ENCODE measurements at regions not wholly inside any gene's neighbourhood (a gene's known extent, or its start where the extent isn't known, plus 50 kb on each side); places are given as distances from the start of the nearest gene placed in this dataset.

DNA sequence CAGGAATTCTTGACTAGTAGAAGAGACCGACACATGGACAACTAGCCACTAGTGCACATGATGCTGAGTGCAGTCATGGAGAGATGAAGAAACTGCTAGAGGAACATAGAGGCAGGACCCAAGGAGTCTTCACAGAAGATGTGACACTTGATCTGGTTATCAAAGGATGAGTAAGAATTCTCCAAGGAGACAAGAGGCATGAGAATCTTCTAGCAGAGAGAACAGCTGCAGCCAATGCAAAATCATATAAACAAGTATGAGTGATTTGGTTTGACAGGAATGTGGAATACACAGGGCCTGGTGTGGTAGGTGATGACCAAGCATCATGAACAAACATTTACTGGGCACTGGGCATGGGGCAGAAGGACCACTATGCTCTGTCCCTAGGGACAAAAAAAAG, 140.9 kb upstream of the CTTNBP2NL start:
- WGBS: 100% methylated on average over 1 of the region's 1 CpG
- Histone ChIP-seq H3K27ac (no peak overlapping the region), H3K9me3 (no peaks in the 10 kb centered on the region), H3K27me3 (replicated peaks; ENCODE audit: insufficient read depth) (no peaks in the 10 kb centered on the region), H3K36me3 (no peaks in the 10 kb centered on the region), H3K4me3 (no peak overlapping the region), H3K4me1 (replicated peaks) (no peaks in the 10 kb centered on the region)
- no peak for DNase-seq (ENCODE audit: low spot score)
- no peak for TF ChIP-seq POLR2AphosphoS5 (IDR thresholded peaks at IDR 0.05)
- TF ChIP-seq, protein P1, sequence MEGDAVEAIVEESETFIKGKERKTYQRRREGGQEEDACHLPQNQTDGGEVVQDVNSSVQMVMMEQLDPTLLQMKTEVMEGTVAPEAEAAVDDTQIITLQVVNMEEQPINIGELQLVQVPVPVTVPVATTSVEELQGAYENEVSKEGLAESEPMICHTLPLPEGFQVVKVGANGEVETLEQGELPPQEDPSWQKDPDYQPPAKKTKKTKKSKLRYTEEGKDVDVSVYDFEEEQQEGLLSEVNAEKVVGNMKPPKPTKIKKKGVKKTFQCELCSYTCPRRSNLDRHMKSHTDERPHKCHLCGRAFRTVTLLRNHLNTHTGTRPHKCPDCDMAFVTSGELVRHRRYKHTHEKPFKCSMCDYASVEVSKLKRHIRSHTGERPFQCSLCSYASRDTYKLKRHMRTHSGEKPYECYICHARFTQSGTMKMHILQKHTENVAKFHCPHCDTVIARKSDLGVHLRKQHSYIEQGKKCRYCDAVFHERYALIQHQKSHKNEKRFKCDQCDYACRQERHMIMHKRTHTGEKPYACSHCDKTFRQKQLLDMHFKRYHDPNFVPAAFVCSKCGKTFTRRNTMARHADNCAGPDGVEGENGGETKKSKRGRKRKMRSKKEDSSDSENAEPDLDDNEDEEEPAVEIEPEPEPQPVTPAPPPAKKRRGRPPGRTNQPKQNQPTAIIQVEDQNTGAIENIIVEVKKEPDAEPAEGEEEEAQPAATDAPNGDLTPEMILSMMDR (IDR thresholded peaks at IDR 0.05): no peak
- TF ChIP-seq POLR2A (IDR thresholded peaks at IDR 0.05): no peak
- intact Hi-C loops (cut with DNase I): no loop called here

DNA sequence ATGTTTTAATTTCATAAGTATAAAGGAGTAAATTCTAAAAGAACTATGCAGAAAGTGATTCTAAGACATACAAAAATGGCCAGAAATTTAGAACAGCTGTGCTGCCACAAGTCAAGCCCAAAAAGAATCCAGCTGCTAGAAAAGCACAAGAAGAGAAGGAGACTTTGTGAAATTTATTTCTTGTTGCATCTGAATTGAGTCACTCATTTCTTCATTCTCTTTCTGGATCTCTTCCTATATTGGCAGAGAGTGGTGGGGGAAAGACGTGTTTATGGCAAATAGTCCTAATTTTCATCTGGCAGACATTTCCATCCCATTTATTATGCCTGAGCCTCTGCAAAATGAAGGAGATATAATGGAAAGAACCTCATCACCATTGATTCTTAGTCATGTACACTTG, 139.6 kb upstream of the CTTNBP2NL start:
- Histone ChIP-seq H3K36me3 (no peaks in the 10 kb centered on the region), H3K4me3 (no peak overlapping the region), H3K27ac (no peak overlapping the region), H3K9me3 (no peaks in the 10 kb centered on the region), H3K27me3 (replicated peaks; ENCODE audit: insufficient read depth) (no peaks in the 10 kb centered on the region), H3K4me1 (replicated peaks) (no peaks in the 10 kb centered on the region)
- DNase-seq (ENCODE audit: low spot score): no peak
- TF ChIP-seq POLR2A (IDR thresholded peaks at IDR 0.05) (no peak), POLR2AphosphoS5 (IDR thresholded peaks at IDR 0.05) (no peak)
- TF ChIP-seq, protein P1 (IDR thresholded peaks at IDR 0.05): no peak
- intact Hi-C loops (cut with DNase I): no loop called here
- WGBS: 69% methylated on average over 1 of the region's 1 CpG

DNA sequence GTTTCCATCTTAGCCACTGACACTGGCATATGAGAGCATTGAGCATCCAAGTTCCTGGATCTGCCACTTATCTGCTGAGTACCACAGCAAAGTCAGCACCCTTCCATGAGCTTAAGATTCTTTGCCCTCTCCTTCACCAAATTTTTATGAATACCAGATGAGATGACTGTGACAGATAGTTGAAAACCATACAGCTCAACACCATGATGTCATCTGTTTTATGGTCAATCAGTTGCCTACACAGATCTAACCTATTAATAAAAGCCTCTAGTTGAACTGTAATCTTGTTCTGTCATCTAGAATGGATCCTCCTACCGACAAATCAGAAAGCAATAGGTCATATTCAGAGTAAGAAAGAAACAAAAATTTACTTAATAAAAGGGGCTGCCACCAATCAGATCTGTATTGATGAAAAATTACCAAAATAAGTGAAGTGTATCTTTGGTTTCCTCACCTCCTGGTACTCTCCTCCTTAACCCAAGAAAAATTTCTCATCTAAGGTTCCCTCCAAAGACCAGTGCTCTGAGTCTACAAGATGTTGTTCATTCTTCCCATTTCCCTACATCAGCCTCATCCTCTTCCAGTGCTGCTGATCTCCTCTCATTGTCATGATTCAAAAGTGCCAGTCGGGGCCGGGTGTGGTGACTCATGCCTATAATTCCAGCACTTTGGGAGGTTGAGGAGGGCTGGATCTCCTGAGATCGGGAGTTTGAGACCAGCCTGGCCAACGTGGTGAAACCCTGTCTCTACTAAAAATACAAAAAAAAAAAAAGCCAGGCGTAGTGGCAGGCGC, 138.8 kb upstream of the CTTNBP2NL start:
- TF ChIP-seq, protein P1 (IDR thresholded peaks at IDR 0.05): no peak
- TF ChIP-seq POLR2A (IDR thresholded peaks at IDR 0.05) (no peak), POLR2AphosphoS5 (IDR thresholded peaks at IDR 0.05) (no peak)
- intact Hi-C loops (cut with DNase I): no loop called here
- no peaks in the 10 kb centered on the region for H3K4me1 ChIP-seq (replicated peaks)
- H3K27ac ChIP-seq: no peak overlapping the region
- DNase-seq (ENCODE audit: low spot score): no peak
- WGBS: 83% methylated on average over 7 of the region's 7 CpGs
- H3K9me3 ChIP-seq: no peaks in the 10 kb centered on the region
- H3K4me3 ChIP-seq: no peak overlapping the region
- H3K36me3 ChIP-seq: no peaks in the 10 kb centered on the region
- no peaks in the 10 kb centered on the region for H3K27me3 ChIP-seq (replicated peaks; ENCODE audit: insufficient read depth)

DNA sequence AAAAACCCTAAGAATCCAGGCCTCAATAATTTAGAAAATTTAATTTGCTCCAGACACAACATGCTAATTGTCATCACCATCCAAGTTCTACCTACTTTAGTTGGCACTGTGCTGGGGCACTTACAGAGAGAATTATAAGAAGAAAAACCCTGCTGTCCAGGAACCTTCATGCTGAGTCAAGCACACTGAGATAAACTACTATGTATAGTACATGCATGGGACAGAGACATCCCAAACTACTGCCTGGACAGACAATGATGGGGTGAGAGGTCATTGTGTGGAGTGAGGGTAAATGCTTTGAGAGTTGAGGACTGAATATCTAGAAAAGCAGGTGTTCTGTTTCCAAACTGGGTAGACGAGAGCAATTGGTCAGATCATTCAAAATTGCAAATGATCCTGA, 135.3 kb upstream of the CTTNBP2NL start:
- Histone ChIP-seq H3K27ac (no peak overlapping the region), H3K4me1 (replicated peaks) (peaks cover 13% of the 10 kb centered on the region), H3K4me3 (no peak overlapping the region), H3K27me3 (replicated peaks; ENCODE audit: insufficient read depth) (no peaks in the 10 kb centered on the region), H3K9me3 (no peaks in the 10 kb centered on the region), H3K36me3 (no peaks in the 10 kb centered on the region)
- intact Hi-C loops (cut with DNase I): no loop called here
- DNase-seq (ENCODE audit: low spot score): no peak
- 89% methylated on average over 1 of the region's 1 CpG for WGBS
- TF ChIP-seq, protein P1 (IDR thresholded peaks at IDR 0.05): no peak
- TF ChIP-seq POLR2A (IDR thresholded peaks at IDR 0.05) (no peak), POLR2AphosphoS5 (IDR thresholded peaks at IDR 0.05) (no peak)

DNA sequence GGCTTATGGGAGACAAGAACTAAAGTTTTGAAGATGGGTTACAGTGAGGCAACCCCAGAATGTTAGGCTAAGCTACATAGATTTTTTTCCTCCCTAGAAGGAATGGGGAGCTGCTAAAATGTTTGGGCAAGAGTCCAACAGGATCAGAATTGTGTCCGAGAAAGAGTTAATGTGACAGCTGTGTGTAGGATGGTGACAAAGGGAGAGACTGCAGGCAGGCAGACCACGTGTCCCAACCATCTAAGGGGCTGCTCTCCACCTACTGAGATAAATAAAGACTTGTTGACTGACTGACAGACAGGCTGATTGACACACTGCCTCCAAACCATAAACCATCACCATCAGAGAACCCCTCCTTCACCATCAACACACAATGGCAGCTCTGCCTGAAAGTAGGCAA, 133.7 kb upstream of the CTTNBP2NL start:
- no peak overlapping the region for H3K4me3 ChIP-seq
- TF ChIP-seq, protein P1 (IDR thresholded peaks at IDR 0.05): no peak
- TF ChIP-seq POLR2AphosphoS5 (IDR thresholded peaks at IDR 0.05): no peak
- TF ChIP-seq POLR2A (IDR thresholded peaks at IDR 0.05): no peak
- DNase-seq (ENCODE audit: low spot score): no peak
- no peak overlapping the region for H3K27ac ChIP-seq
- peaks cover 13% of the 10 kb centered on the region for H3K4me1 ChIP-seq (replicated peaks)
- no peaks in the 10 kb centered on the region for H3K36me3 ChIP-seq
- WGBS: 67% methylated on average over 2 of the region's 2 CpGs
- H3K27me3 ChIP-seq (replicated peaks; ENCODE audit: insufficient read depth): no peaks in the 10 kb centered on the region
- H3K9me3 ChIP-seq: no peaks in the 10 kb centered on the region
- intact Hi-C loops (cut with DNase I): no loop called here

Measured in prostate gland (tissue), 2 donors.